SJCRH30 (cell line): ENCODE measurements at regions not wholly inside any gene's neighbourhood (a gene's known extent, or its start where the extent isn't known, plus 50 kb on each side); places are given as distances from the start of the nearest gene placed in this dataset.
"Not testable (repeated sequence)": the region's sequence is repeated elsewhere in the genome, so short reads cannot be mapped to it uniquely, and the experiment has no call there.

Experiments used
- DNase-seq, 2 experiments: peaks; one replicate each; pipeline ENCODE4 v3.0.0-alpha.2; 2015 to 2020
- H3K27ac ChIP-seq: fragments of 250-450 bp; sonication (Bioruptor Pico); 2 replicates; pipeline ENCODE4 v1.5.1; 2020; ENCODE audit warnings: mild to moderate bottlenecking, moderate library complexity
- H3K27me3 ChIP-seq: fragments of 250-450 bp; sonication (Bioruptor Pico); 2 replicates; pipeline ENCODE4 v1.5.1; 2020; ENCODE audit warnings: mild to moderate bottlenecking, moderate library complexity
- H3K36me3 ChIP-seq: fragments of 250-450 bp; sonication (Bioruptor Pico); 2 replicates; pipeline ENCODE4 v1.5.1; 2020; ENCODE audit warnings: mild to moderate bottlenecking, moderate library complexity
- H3K4me1 ChIP-seq: fragments of 250-450 bp; sonication (Bioruptor Pico); 2 replicates; pipeline ENCODE4 v1.5.1; 2020; ENCODE audit warnings: mild to moderate bottlenecking, moderate library complexity
- H3K4me3 ChIP-seq: fragments of 250-450 bp; sonication (Bioruptor Pico); 2 replicates; pipeline ENCODE4 v1.5.1; 2020; ENCODE audit warnings: mild to moderate bottlenecking, moderate library complexity
- H3K9me3 ChIP-seq: fragments of 250-450 bp; sonication (Bioruptor Pico); replicated peaks from 2 replicates; pipeline ENCODE4 v1.5.1; 2020; ENCODE audit warnings: mild to moderate bottlenecking, moderate library complexity

- Histone ChIP-seq H3K27ac (peak overlapping the region; percentile 17; the same call in 1 of the 2 replicates), H3K27me3 (no peaks in the 10 kb centered on the region), H3K9me3 (no peaks in the 10 kb centered on the region; the same call in 1 of the 2 replicates), H3K36me3 (no peaks in the 10 kb centered on the region), H3K4me3 (no peak overlapping the region), H3K4me1 (peaks cover 26% of the 10 kb centered on the region; the same call in 1 of the 2 replicates)
- DNase-seq = no peak
These were observed 944.1 kb downstream of the SORCS3 start for GRCh38 chr10:105585171-105585570.

- H3K27ac ChIP-seq = no peak overlapping the region
- H3K36me3 ChIP-seq = no peaks in the 10 kb centered on the region
- H3K4me1 ChIP-seq = peaks cover 5% of the 10 kb centered on the region; the same call in 1 of the 2 replicates
- H3K4me3 ChIP-seq = no peak overlapping the region
- no peak for DNase-seq
- no peaks in the 10 kb centered on the region for H3K9me3 ChIP-seq
- H3K27me3 ChIP-seq = no peaks in the 10 kb centered on the region
These were observed 938.0 kb downstream of the SORCS3 start for GRCh38 chr10:105579112-105579511.

GRCh38 chr10:105577865-105578607, 936.9 kb downstream of the SORCS3 start:
- no peaks in the 10 kb centered on the region for H3K27me3 ChIP-seq
- H3K9me3 ChIP-seq = no peaks in the 10 kb centered on the region
- H3K36me3 ChIP-seq = no peaks in the 10 kb centered on the region
- peaks cover 5% of the 10 kb centered on the region; the same call in 1 of the 2 replicates for H3K4me1 ChIP-seq
- H3K27ac ChIP-seq = no peak overlapping the region
- DNase-seq = no peak
- H3K4me3 ChIP-seq = no peak overlapping the region

- Histone ChIP-seq H3K27me3 (no peaks in the 10 kb centered on the region), H3K4me3 (no peak overlapping the region), H3K36me3 (no peaks in the 10 kb centered on the region), H3K4me1 (no peaks in the 10 kb centered on the region), H3K9me3 (no peaks in the 10 kb centered on the region), H3K27ac (no peak overlapping the region)
- DNase-seq = no peak
These were observed 918.4 kb downstream of the SORCS3 start for GRCh38 chr10:105559333-105560097.

GRCh38 chr10:105550453-105550852, 909.4 kb downstream of the SORCS3 start:
- H3K4me3 ChIP-seq, H3K4me1 ChIP-seq, H3K9me3 ChIP-seq, H3K27ac ChIP-seq, H3K27me3 ChIP-seq, H3K36me3 ChIP-seq, DNase-seq: not testable (repeated sequence)

- H3K36me3 ChIP-seq = no peaks in the 10 kb centered on the region
- H3K4me3 ChIP-seq = no peak overlapping the region
- no peak for DNase-seq
- H3K27me3 ChIP-seq = no peaks in the 10 kb centered on the region
- no peaks in the 10 kb centered on the region for H3K9me3 ChIP-seq
- no peaks in the 10 kb centered on the region for H3K4me1 ChIP-seq
- H3K27ac ChIP-seq = no peak overlapping the region
These were observed 908.6 kb downstream of the SORCS3 start for GRCh38 chr10:105549731-105550130.

GRCh38 chr10:105545101-105545500, 904.0 kb downstream of the SORCS3 start:
- no peak overlapping the region for H3K4me3 ChIP-seq
- no peaks in the 10 kb centered on the region for H3K27me3 ChIP-seq
- no peak overlapping the region for H3K27ac ChIP-seq
- no peaks in the 10 kb centered on the region for H3K4me1 ChIP-seq
- no peaks in the 10 kb centered on the region for H3K9me3 ChIP-seq
- no peaks in the 10 kb centered on the region for H3K36me3 ChIP-seq
- no peak for DNase-seq

GRCh38 chr10:105540381-105540780, 899.3 kb downstream of the SORCS3 start:
- no peak overlapping the region for H3K27ac ChIP-seq
- H3K9me3 ChIP-seq = no peaks in the 10 kb centered on the region
- H3K27me3 ChIP-seq = 0 out of 2 replicates have a peak, but pooled peaks cover 5% of the 10 kb centered on the region
- no peaks in the 10 kb centered on the region for H3K4me1 ChIP-seq
- no peak for DNase-seq
- no peaks in the 10 kb centered on the region for H3K36me3 ChIP-seq
- H3K4me3 ChIP-seq = no peak overlapping the region

GRCh38 chr10:105538874-105539273, 897.8 kb downstream of the SORCS3 start:
- Histone ChIP-seq H3K36me3 (no peaks in the 10 kb centered on the region), H3K4me1 (no peaks in the 10 kb centered on the region), H3K4me3 (no peak overlapping the region), H3K9me3 (no peaks in the 10 kb centered on the region), H3K27me3 (0 out of 2 replicates have a peak, but pooled peaks cover 5% of the 10 kb centered on the region), H3K27ac (no peak overlapping the region)
- DNase-seq = no peak

- Histone ChIP-seq H3K27ac (no peak overlapping the region), H3K4me1 (no peaks in the 10 kb centered on the region), H3K4me3 (no peak overlapping the region), H3K36me3 (no peaks in the 10 kb centered on the region), H3K9me3 (no peaks in the 10 kb centered on the region), H3K27me3 (0 out of 2 replicates have a peak, but pooled peaks cover 5% of the 10 kb centered on the region)
- DNase-seq = no peak
These were observed 894.4 kb downstream of the SORCS3 start for GRCh38 chr10:105535478-105535877.

GRCh38 chr10:105534086-105534485, 893.0 kb downstream of the SORCS3 start:
- Histone ChIP-seq H3K27me3 (0 out of 2 replicates have a peak, but pooled peaks cover 5% of the 10 kb centered on the region), H3K36me3 (no peaks in the 10 kb centered on the region), H3K27ac (no peak overlapping the region), H3K9me3 (no peaks in the 10 kb centered on the region), H3K4me3 (no peak overlapping the region), H3K4me1 (no peaks in the 10 kb centered on the region)
- no peak for DNase-seq

- Histone ChIP-seq H3K4me3 (no peak overlapping the region), H3K27me3 (no peaks in the 10 kb centered on the region), H3K4me1 (no peaks in the 10 kb centered on the region), H3K27ac (no peak overlapping the region), H3K36me3 (no peaks in the 10 kb centered on the region), H3K9me3 (no peaks in the 10 kb centered on the region)
- DNase-seq = no peak
These were observed 875.4 kb downstream of the SORCS3 start for GRCh38 chr10:105516511-105516910.

GRCh38 chr10:105514106-105514505, 873.0 kb downstream of the SORCS3 start:
- no peaks in the 10 kb centered on the region for H3K9me3 ChIP-seq
- no peaks in the 10 kb centered on the region for H3K36me3 ChIP-seq
- H3K4me3 ChIP-seq = no peak overlapping the region
- no peak overlapping the region for H3K27ac ChIP-seq
- DNase-seq = no peak
- no peaks in the 10 kb centered on the region for H3K4me1 ChIP-seq
- H3K27me3 ChIP-seq = no peaks in the 10 kb centered on the region

- Histone ChIP-seq H3K27me3 (no peaks in the 10 kb centered on the region), H3K36me3 (no peaks in the 10 kb centered on the region), H3K9me3 (no peaks in the 10 kb centered on the region), H3K27ac (no peak overlapping the region), H3K4me3 (no peak overlapping the region), H3K4me1 (no peaks in the 10 kb centered on the region)
- DNase-seq = no peak
These were observed 868.4 kb downstream of the SORCS3 start for GRCh38 chr10:105509517-105509916.

GRCh38 chr10:105506262-105506661, 865.2 kb downstream of the SORCS3 start:
- no peaks in the 10 kb centered on the region for H3K36me3 ChIP-seq
- no peaks in the 10 kb centered on the region for H3K4me1 ChIP-seq
- H3K27me3 ChIP-seq = no peaks in the 10 kb centered on the region; the same call in 1 of the 2 replicates
- no peak overlapping the region for H3K27ac ChIP-seq
- DNase-seq = no peak
- H3K4me3 ChIP-seq = no peak overlapping the region
- H3K9me3 ChIP-seq = no peaks in the 10 kb centered on the region
